T-helper 2 cell (primary cell): ENCODE measurements at regions not wholly inside any gene's neighbourhood (a gene's known extent, or its start where the extent isn't known, plus 50 kb on each side); places are given as distances from the start of the nearest gene placed in this dataset.
"Not testable (repeated sequence)": the region's sequence is repeated elsewhere in the genome, so short reads cannot be mapped to it uniquely, and the experiment has no call there.

Experiments
- DNase-seq, 5 experiments: peaks; one replicate each; pipeline versions ENCODE4 v3.0.0 to v3.0.0-alpha.2; 2012 to 2022

GRCh38 chr9:99635032-99635431, 186.7 kb upstream of the NR4A3 start:
- DNase-seq = no peak

- no peak for DNase-seq
Measured at GRCh38 chr9:99637641-99638040, 184.0 kb upstream of the NR4A3 start.

GRCh38 chr9:99638971-99639370, 182.7 kb upstream of the NR4A3 start:
- no peak for DNase-seq

GRCh38 chr9:99647604-99648003, 174.1 kb upstream of the NR4A3 start:
- no peak for DNase-seq

- DNase-seq = no peak
Measured at GRCh38 chr9:99650187-99650874, 171.4 kb upstream of the NR4A3 start.

GRCh38 chr9:99660191-99660636, 161.5 kb upstream of the NR4A3 start:
- peak in 1 of 5 experiments; percentile 58 for DNase-seq

DNA sequence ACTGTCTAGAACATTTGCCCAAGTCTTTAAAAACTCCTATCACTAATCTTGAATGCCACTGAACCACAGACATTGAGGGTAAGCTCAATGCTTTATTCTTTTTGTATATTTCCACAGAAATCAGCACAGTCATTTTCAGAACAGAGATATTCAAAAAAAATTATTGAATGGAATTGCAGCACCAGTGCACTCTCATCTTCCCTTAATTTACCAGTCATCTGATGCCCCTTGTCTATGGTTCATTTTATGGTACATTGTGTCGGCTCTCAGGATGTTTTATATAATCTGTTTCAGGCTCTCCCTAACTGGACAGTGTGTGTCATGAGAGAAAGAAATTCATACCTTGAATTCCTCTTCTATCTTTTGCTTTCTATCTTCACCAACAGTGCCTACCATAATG, 158.4 kb upstream of the NR4A3 start:
- DNase-seq = peak in 1 of 5 experiments; percentile 30

DNA sequence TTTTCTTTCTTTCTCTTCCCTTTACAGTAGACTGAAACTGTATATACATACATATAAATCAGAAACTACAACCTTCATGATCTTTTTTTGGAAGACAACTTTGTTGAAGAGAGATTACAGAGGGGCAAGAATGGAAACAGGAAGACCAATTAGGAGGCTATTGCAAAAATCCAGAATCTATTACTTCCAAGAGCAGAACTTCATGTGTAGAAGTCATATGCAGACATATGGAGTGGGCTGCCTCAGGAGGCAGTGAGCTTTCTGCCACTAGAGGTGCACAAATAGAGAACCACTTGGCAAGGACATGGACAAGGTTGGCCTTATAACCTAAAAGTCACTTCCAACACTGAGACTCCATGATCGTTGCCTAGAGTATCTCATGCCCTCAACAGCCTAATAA, 157.8 kb upstream of the NR4A3 start:
- no peak for DNase-seq

DNA sequence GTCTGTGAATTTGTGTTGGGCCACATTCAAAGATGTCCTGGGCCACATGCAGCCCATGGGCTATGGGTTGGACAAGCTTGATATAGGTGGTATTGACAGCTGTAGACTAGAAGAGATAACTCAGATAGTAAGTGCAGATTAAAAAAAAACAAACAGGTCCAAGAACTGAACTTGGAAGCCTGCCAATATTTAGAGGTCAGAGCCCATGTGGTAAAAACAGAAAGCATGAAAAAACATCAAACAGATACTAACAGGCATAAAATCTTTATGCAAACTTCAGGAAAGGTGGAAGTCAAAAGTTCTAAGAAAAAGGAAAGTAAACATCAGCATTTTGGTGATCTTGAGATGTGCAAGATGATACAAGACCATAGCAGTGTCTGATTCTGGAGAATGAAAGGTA, 155.1 kb upstream of the NR4A3 start:
- DNase-seq = peak in 1 of 5 experiments; percentile 37

- not testable (repeated sequence) for DNase-seq
Measured at GRCh38 chr9:99670886-99671285, 150.8 kb upstream of the NR4A3 start.

- DNase-seq = no peak
Measured at GRCh38 chr9:99677281-99677680, 144.4 kb upstream of the NR4A3 start.

DNA sequence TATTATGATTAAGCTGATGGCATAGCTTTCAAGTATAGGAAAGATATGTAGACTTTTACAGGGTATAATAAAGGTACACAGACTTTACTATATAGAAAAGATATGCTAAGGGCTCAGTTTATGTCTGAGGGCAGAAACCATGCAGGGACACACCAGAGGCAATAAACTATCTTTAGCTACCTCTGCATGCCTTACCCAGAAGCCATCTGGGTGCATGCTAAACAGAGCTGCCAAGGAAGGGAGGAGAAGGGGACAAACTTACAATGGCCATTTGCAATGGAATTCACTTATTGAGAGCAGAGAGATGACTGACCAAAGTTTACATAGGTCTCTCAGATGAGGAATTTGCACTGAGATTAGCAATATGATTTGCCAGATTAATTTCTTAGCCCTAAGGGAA, 143.1 kb upstream of the NR4A3 start:
- no peak for DNase-seq

- no peak for DNase-seq
Measured at GRCh38 chr9:99680191-99680590, 141.5 kb upstream of the NR4A3 start.

DNA sequence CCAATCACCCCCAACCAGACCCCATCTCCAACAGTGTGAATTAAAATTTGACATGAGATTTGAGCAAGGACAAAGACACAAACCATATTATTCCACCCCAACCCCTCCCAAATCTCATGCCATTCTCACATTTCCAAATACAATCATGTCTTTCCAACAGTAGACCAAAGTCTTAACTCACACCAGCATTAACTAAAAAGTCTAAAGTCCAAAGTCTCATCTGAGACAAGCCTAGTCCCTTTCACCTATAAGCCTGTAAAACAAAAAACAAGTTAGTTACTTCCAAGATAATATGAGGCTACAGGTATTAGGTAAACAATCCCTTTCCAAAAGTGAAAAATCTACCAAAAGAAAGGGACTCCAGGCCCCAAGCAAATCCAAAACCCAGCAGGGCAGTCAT, 140.6 kb upstream of the NR4A3 start:
- no peak for DNase-seq

GRCh38 chr9:99682378-99682777, 139.3 kb upstream of the NR4A3 start:
- DNase-seq = no peak

DNA sequence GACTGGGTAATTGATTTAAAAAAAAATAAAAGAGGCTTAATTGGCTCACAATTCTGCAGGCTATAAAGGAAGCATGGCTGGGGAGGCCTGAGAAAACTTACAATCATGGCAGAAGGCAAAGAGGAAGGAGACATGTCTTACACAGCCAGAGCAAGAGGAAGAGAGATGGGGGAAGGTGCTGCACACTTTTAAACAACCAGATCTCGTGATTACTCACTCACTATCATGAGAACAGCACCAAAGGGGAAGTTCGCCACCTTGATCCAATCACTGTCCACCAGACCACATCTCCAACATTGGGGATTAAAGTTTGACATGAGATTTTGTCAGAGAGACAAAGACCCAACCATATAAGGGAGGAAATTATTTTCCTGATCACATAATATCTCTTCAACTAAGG, 138.8 kb upstream of the NR4A3 start:
- no peak for DNase-seq

GRCh38 chr9:99690573-99690972, 131.1 kb upstream of the NR4A3 start:
- no peak for DNase-seq

DNA sequence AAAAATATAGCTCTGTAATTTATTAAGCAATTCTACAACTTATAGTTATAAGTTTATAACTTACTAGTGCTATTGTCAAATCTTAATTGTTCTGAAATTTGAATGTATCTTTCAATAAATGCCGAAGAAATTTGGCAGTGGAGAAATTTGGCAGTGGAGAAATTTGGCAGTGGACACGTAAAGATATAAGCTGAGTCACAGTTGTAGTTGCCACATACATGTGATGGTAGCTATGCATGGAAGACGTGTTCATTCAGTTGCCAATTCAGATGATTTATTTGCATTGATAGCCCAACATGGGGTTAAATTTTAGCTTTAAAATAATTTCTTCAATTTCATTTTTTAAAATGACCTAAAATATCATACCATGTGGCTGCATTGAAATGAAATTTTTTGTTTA, 127.8 kb upstream of the NR4A3 start:
- DNase-seq = no peak

DNA sequence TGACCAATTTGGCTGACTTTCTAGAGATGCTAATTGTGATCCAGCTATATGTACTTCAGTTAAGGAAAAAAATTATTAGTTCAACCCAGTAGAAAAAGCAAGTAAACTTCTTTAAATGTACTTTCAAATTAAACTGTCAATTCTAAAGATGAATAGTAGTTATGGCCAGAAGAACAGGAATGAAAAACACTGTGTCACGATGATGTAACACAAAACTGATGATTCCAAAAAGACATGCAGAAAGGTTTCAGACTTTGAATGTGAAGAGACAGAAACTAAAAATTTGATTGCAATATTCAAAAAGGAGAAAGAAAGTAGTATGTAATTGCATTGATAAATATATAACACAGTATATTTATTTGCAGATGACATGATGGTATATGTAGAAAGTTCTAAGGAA, 127.3 kb upstream of the NR4A3 start:
- DNase-seq = no peak

GRCh38 chr9:99699396-99699795, 122.3 kb upstream of the NR4A3 start:
- no peak for DNase-seq

DNA sequence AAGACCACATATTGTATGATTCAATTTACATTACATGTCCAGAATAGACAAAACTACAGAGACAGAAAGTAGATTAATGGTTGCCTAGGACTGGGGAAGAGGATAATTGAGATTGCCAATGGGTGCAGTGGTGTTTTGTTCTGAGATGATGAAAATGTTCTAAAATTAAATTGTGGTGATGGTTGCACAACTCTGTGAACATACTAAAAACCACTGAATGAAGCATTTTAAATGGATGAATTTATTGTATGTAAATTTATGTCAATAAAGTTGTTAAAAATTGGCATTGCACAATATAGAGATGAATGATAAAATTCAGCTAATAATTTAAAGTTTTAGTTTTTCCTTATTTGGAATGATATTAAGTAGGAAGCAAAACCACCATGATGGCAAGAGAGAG, 109.5 kb upstream of the NR4A3 start:
- no peak for DNase-seq

- DNase-seq = peak in 1 of 5 experiments; percentile 53
Measured at GRCh38 chr9:99713838-99714306, 107.8 kb upstream of the NR4A3 start.

DNA sequence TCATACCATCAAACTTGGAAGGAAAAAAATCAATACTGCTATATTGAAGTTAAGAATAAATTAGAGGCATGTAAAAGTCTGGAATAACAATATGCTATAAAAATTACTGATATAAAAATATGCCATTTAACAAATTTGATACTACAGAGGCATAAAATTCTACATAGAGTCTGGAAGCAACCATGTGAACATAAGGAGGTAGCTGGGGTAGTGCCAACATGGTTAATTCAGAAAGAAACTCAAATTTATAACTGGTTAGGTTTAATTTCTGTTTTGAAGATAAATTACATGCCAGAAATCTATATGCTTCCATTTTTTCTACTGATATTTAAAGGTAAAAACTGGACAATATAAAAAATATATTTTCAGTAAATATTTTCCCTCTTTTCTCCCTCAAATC, 103.1 kb upstream of the NR4A3 start:
- no peak for DNase-seq

DNA sequence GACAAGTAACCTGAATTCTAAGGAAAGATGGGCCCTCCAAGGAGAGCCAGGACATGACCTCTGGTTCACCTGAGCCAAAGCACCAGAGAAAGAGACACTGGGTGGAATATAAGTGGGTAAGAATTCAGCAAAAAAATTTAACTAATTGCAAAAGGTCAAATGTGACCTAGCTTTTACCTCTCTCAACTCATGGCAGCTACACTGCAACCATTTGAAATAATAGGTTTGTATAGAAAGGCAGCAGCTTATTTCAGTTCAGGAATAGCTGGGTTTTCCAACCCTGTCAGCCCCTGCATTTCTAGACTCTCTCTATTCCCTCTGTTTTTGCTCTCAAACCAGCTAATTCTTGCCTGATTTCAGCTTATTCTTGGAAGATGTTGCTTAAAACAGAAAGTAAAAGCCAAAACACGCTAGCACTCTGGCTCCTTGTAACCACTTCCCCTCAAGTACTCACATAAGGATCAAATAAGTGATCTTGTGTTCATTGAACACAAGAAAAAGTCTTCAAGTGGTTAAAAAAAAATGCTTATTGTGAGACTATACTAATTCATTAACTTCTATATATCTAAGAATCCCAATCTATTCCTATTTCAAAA, 101.1 kb upstream of the NR4A3 start:
- peak in 2 of 5 experiments; percentile 10 to 85 for DNase-seq

- DNase-seq = no peak
Measured at GRCh38 chr9:99721898-99722297, 99.8 kb upstream of the NR4A3 start.
